GM12892 (cell line): ENCODE measurements at regions not wholly inside any gene's neighbourhood (a gene's known extent, or its start where the extent isn't known, plus 50 kb on each side); places are given as distances from the start of the nearest gene placed in this dataset.

Experiments
- POLR2A ChIP-seq: IDR thresholded peaks from 2 replicates; pipeline ENCODE4 v1.6.1; 2011; ENCODE audit warnings: low read depth, low read length, control low read depth
- POLR2AphosphoS5 ChIP-seq: IDR thresholded peaks from 2 replicates; pipeline ENCODE4 v1.6.1; 2011; ENCODE audit warnings: low read depth, low read length, control low read depth
- TAF1 ChIP-seq: IDR thresholded peaks from 2 replicates; pipeline ENCODE4 v1.6.1; 2011; ENCODE audit warnings: low read depth, mild to moderate bottlenecking, control low read depth, low read length, borderline replicate concordance

GRCh38 chrX:51215856-51216255 lies 116.8 kb upstream of the NUDT10 start:
- TF ChIP-seq POLR2A, result no peak
- TF ChIP-seq POLR2AphosphoS5, result no peak
- TF ChIP-seq TAF1, result no peak
